Endothelial cell of umbilical vein (primary cell): ENCODE measurements at regions not wholly inside any gene's neighbourhood (a gene's known extent, or its start where the extent isn't known, plus 50 kb on each side); places are given as distances from the start of the nearest gene placed in this dataset.

ENCODE experiments used
- EZH2 ChIP-seq: IDR thresholded peaks from 2 replicates; pipeline ENCODE4 v1.6.1; 2012; ENCODE audit warnings: borderline replicate concordance, low read depth, mild to moderate bottlenecking, moderate library complexity, low read length, inconsistent platforms; ENCODE audit not compliant: severe bottlenecking
- FOS ChIP-seq: IDR thresholded peaks from 2 replicates; pipeline ENCODE4 v1.6.1; 2011; ENCODE audit warnings: mild to moderate bottlenecking, low read length, moderate library complexity, borderline replicate concordance; ENCODE audit not compliant: insufficient read depth
- GATA2 ChIP-seq: IDR thresholded peaks from 2 replicates; pipeline ENCODE4 v1.7.0; 2011; ENCODE audit warnings: low read depth, mild to moderate bottlenecking, moderate library complexity, mixed read lengths, low read length; ENCODE audit not compliant: insufficient read length, insufficient read depth
- JUN ChIP-seq: IDR thresholded peaks from 2 replicates; pipeline ENCODE4 v1.6.1; 2011; ENCODE audit warnings: borderline replicate concordance, low read depth; ENCODE audit not compliant: insufficient read length, insufficient read depth
- MYC ChIP-seq: IDR thresholded peaks from one replicate; pipeline ENCODE4 v1.6.1; 2011; ENCODE audit warnings: mild to moderate bottlenecking, low read depth, low read length
- POLR2A ChIP-seq: IDR thresholded peaks from 2 replicates; pipeline ENCODE4 v1.6.1; 2012; ENCODE audit warnings: low read depth, mild to moderate bottlenecking, control low read depth, low read length
- POLR2AphosphoS5 ChIP-seq: IDR thresholded peaks from 2 replicates; pipeline ENCODE4 v1.6.1; 2012; ENCODE audit warnings: low read depth, mild to moderate bottlenecking, control low read depth, low read length, moderate library complexity; ENCODE audit not compliant: insufficient read depth
- TF ChIP-seq, protein P1 (sequence below), 2 donors: IDR thresholded peaks; 1 replicate in 1 of 2; 2 replicates in 1 of 2; pipeline ENCODE4 v1.5.1; 2011; ENCODE audit warnings: low read length in 2 of 2, mild to moderate bottlenecking in 2 of 2, moderate library complexity in 2 of 2, control low read depth in 1 of 2, inconsistent platforms in 1 of 2, low read depth in 1 of 2; ENCODE audit not compliant: insufficient read depth in 1 of 2; ENCODE audit errors: extremely low read depth in 1 of 2
- TF ChIP-seq, protein P2 (sequence below): IDR thresholded peaks from 2 replicates; pipeline ENCODE4 v1.6.1; 2011; ENCODE audit not compliant: insufficient read depth, insufficient read length

- TF ChIP-seq EZH2 (no peak), POLR2A (no peak), POLR2AphosphoS5 (no peak), MYC (no peak), GATA2 (no peak), FOS (no peak), JUN (no peak)
- TF ChIP-seq, protein P1, sequence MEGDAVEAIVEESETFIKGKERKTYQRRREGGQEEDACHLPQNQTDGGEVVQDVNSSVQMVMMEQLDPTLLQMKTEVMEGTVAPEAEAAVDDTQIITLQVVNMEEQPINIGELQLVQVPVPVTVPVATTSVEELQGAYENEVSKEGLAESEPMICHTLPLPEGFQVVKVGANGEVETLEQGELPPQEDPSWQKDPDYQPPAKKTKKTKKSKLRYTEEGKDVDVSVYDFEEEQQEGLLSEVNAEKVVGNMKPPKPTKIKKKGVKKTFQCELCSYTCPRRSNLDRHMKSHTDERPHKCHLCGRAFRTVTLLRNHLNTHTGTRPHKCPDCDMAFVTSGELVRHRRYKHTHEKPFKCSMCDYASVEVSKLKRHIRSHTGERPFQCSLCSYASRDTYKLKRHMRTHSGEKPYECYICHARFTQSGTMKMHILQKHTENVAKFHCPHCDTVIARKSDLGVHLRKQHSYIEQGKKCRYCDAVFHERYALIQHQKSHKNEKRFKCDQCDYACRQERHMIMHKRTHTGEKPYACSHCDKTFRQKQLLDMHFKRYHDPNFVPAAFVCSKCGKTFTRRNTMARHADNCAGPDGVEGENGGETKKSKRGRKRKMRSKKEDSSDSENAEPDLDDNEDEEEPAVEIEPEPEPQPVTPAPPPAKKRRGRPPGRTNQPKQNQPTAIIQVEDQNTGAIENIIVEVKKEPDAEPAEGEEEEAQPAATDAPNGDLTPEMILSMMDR (IDR thresholded peaks at IDR 0.05; ENCODE audit: extremely low read depth in 1 of 2, insufficient read depth in 1 of 2, low read depth in 1 of 2, low read length in 2 of 2), result no peak
- TF ChIP-seq, protein P2, sequence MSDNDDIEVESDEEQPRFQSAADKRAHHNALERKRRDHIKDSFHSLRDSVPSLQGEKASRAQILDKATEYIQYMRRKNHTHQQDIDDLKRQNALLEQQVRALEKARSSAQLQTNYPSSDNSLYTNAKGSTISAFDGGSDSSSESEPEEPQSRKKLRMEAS, result no peak
These were observed 360.7 kb downstream of the NSUN3 start for GRCh38 chr3:94423578-94423977.
